Tibial nerve (tissue), 4 donors: ENCODE measurements at regions not wholly inside any gene's neighbourhood (a gene's known extent, or its start where the extent isn't known, plus 50 kb on each side); places are given as distances from the start of the nearest gene placed in this dataset.

Experiments used
- DNase-seq, 2 donors: peaks; one replicate each; pipeline ENCODE4 v3.0.0-alpha.2; 2019; ENCODE audit warnings: low spot score in 2 of 2
- H3K27ac ChIP-seq, 4 donors: fragments of 200-600 bp; sonication (generic) in 3 of 4; one replicate each; pipeline ENCODE4 v1.5.1; 2017 to 2019; ENCODE audit warnings: mild to moderate bottlenecking in 1 of 4
- H3K27me3 ChIP-seq, 2 donors: fragments of 200-600 bp; sonication (generic) in 1 of 2; one replicate each; pipeline versions ENCODE4 v1.5.1 to v1.6.0; 2017 to 2019
- H3K36me3 ChIP-seq, 3 donors: fragments of 200-600 bp; sonication (generic); one replicate each; pipeline ENCODE4 v1.5.1; 2018 to 2019
- H3K4me1 ChIP-seq, 4 donors: fragments of 200-600 bp; sonication (generic) in 3 of 4; one replicate each; pipeline ENCODE4 v1.5.1; 2017 to 2019
- H3K4me3 ChIP-seq, 4 donors: fragments of 200-600 bp; sonication (generic) in 3 of 4; one replicate each; pipeline ENCODE4 v1.5.1; 2017 to 2019; ENCODE audit warnings: mild to moderate bottlenecking in 1 of 4, moderate library complexity in 1 of 4
- H3K9me3 ChIP-seq, 4 donors: fragments of 200-600 bp; sonication (generic) in 3 of 4; one replicate each; pipeline ENCODE4 v1.5.1; 2017 to 2019
- EP300 ChIP-seq, 2 donors: sonication (generic); formaldehyde crosslinking; IDR thresholded peaks; one replicate each; pipeline ENCODE4 v1.6.1; 2017; ENCODE audit warnings: antibody characterized with exemption in 2 of 2, mild to moderate bottlenecking in 1 of 2
- POLR2A ChIP-seq, 2 donors: fragments of 450-650 bp; IDR thresholded peaks; one replicate each; pipeline ENCODE4 v1.6.1; 2017; ENCODE audit warnings: antibody characterized with exemption in 2 of 2, mild to moderate bottlenecking in 2 of 2, moderate library complexity in 2 of 2
- WGBS, 2 donors: methylation state at CpG; one replicate each; pipeline ENCODE4 v1.1.5; 2018; 5-methylcytosine and 5-hydroxymethylcytosine counted together
- TF ChIP-seq, protein P1 (sequence below), 5 experiments: fragments of 200-600 bp in 3 of 5; fragments of 450-650 bp in 2 of 5; sonication (generic) in 3 of 5; IDR thresholded peaks; one replicate each; pipeline ENCODE4 v1.5.1; 2016 to 2019; ENCODE audit warnings: antibody characterized with exemption in 5 of 5, mild to moderate bottlenecking in 3 of 5, moderate library complexity in 2 of 5

DNA sequence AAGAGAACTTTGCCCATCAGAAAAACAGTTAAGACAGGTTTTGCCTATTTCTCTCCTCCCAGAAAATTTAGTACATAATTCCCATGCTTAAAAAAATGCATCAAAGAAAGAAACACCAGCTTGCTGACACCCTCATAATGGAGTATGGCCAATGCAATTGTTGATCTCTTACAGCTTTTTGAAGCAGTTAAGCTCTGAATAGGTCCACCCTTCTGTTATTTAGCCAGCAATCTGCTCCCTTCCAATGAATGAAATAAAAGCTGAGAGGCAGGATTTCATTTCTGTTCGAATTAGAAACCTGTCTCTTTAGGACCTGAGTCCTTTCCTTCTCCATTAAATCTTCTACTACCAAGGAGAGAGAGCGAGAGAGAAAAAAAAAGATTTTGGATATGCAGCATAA is 288.7 kb downstream of the RNF144B start:
- H3K4me3 ChIP-seq, result no peak overlapping the region
- no peaks in the 10 kb centered on the region for H3K27me3 ChIP-seq
- H3K4me1 ChIP-seq, result no peaks in the 10 kb centered on the region
- 41 to 57% methylated on average over 2 of the region's 2 CpGs for WGBS, 2 donors
- no peak for DNase-seq
- H3K9me3 ChIP-seq, result peaks cover 0 to 6% (median 0%) of the 10 kb centered on the region in 4 donors
- TF ChIP-seq, protein P1, sequence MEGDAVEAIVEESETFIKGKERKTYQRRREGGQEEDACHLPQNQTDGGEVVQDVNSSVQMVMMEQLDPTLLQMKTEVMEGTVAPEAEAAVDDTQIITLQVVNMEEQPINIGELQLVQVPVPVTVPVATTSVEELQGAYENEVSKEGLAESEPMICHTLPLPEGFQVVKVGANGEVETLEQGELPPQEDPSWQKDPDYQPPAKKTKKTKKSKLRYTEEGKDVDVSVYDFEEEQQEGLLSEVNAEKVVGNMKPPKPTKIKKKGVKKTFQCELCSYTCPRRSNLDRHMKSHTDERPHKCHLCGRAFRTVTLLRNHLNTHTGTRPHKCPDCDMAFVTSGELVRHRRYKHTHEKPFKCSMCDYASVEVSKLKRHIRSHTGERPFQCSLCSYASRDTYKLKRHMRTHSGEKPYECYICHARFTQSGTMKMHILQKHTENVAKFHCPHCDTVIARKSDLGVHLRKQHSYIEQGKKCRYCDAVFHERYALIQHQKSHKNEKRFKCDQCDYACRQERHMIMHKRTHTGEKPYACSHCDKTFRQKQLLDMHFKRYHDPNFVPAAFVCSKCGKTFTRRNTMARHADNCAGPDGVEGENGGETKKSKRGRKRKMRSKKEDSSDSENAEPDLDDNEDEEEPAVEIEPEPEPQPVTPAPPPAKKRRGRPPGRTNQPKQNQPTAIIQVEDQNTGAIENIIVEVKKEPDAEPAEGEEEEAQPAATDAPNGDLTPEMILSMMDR (IDR thresholded peaks at IDR 0.05), result no peak
- TF ChIP-seq POLR2A (IDR thresholded peaks at IDR 0.05), result no peak
- no peak for TF ChIP-seq EP300 (IDR thresholded peaks at IDR 0.05)
- no peak overlapping the region for H3K27ac ChIP-seq
- H3K36me3 ChIP-seq, result no peaks in the 10 kb centered on the region

DNA sequence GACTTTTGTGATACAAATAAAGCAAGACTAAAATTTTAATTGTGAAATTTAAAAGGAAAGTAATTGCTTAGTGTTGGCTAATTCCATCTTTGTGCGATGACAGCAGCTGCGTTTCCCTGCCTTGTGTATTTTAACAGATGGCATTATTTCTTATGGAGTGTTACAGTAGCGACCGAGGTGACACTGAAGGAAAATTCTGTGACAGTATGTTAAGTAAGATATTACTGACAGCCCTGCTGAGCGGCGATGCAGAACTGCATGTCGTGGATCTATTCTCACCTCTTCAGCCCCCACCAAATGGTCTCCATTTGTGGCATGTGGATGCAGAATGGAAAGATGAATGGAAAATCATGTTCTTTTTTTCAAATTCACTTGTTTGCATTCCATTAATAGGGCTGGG is 289.4 kb downstream of the RNF144B start:
- Histone ChIP-seq H3K36me3 (no peaks in the 10 kb centered on the region), H3K27ac (no peak overlapping the region), H3K4me1 (no peaks in the 10 kb centered on the region), H3K27me3 (no peaks in the 10 kb centered on the region), H3K4me3 (no peak overlapping the region), H3K9me3 (peaks cover 0 to 6% (median 0%) of the 10 kb centered on the region in 4 donors)
- 92 to 96% methylated on average over 7 of the region's 7 CpGs for WGBS, 2 donors
- no peak for DNase-seq
- TF ChIP-seq, protein P1 (IDR thresholded peaks at IDR 0.05), result no peak
- TF ChIP-seq EP300 (IDR thresholded peaks at IDR 0.05) (no peak), POLR2A (IDR thresholded peaks at IDR 0.05) (no peak)

DNA sequence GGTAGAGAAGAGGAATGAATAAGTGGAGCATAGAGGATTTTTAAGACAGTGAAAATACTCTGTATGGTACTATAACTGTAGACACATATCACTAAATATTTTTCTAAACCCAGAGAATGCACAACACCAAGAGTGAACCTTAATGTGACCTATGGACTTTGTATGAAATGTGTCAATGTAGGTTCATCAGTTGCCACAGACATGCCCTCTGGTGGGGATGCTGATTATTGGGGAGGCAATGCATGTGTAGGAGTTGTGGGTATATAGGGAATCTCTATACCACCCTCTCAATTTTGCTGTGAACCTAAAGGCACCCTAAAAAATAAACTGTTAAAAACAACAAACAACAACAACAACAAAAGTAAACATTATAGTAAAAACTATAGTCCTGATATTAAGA is 293.7 kb downstream of the RNF144B start:
- TF ChIP-seq POLR2A (IDR thresholded peaks at IDR 0.05) (no peak), EP300 (IDR thresholded peaks at IDR 0.05) (no peak)
- TF ChIP-seq, protein P1 (IDR thresholded peaks at IDR 0.05), result no peak
- Histone ChIP-seq H3K9me3 (peaks cover 0 to 6% (median 0%) of the 10 kb centered on the region in 4 donors), H3K27ac (no peak overlapping the region), H3K27me3 (no peaks in the 10 kb centered on the region), H3K4me3 (no peak overlapping the region), H3K36me3 (no peaks in the 10 kb centered on the region), H3K4me1 (no peaks in the 10 kb centered on the region)
- no peak for DNase-seq

GRCh38 chr6:18681832-18682503 is 294.8 kb downstream of the RNF144B start:
- peaks cover 0 to 6% (median 0%) of the 10 kb centered on the region in 4 donors for H3K9me3 ChIP-seq
- WGBS, 2 donors, result 77 to 86% methylated on average over 5 of the region's 5 CpGs
- no peaks in the 10 kb centered on the region for H3K36me3 ChIP-seq
- no peak overlapping the region for H3K27ac ChIP-seq
- no peaks in the 10 kb centered on the region for H3K27me3 ChIP-seq
- H3K4me3 ChIP-seq, result no peak overlapping the region
- TF ChIP-seq, protein P1 (IDR thresholded peaks at IDR 0.05), result no peak
- TF ChIP-seq EP300 (IDR thresholded peaks at IDR 0.05) (no peak), POLR2A (IDR thresholded peaks at IDR 0.05) (no peak)
- H3K4me1 ChIP-seq, result no peaks in the 10 kb centered on the region
- DNase-seq, result no peak

- TF ChIP-seq POLR2A (IDR thresholded peaks at IDR 0.05) (no peak), EP300 (IDR thresholded peaks at IDR 0.05) (no peak)
- TF ChIP-seq, protein P1 (IDR thresholded peaks at IDR 0.05), result no peak
- Histone ChIP-seq H3K9me3 (peaks cover 0 to under 1% (median 0%) of the 10 kb centered on the region in 4 donors), H3K4me3 (no peak overlapping the region), H3K27ac (no peak overlapping the region), H3K27me3 (no peaks in the 10 kb centered on the region), H3K4me1 (no peaks in the 10 kb centered on the region), H3K36me3 (no peaks in the 10 kb centered on the region)
- WGBS, 2 donors, result 62 to 68% methylated on average over 3 of the region's 3 CpGs
- no peak for DNase-seq
These were observed 297.2 kb downstream of the RNF144B start for GRCh38 chr6:18684343-18684742.
